Tibial nerve (tissue), 4 donors: ENCODE measurements at regions not wholly inside any gene's neighbourhood (a gene's known extent, or its start where the extent isn't known, plus 50 kb on each side); places are given as distances from the start of the nearest gene placed in this dataset.

Source experiments
- DNase-seq, 2 donors: peaks; one replicate each; pipeline ENCODE4 v3.0.0-alpha.2; 2019; ENCODE audit warnings: low spot score in 2 of 2
- H3K27ac ChIP-seq, 4 donors: fragments of 200-600 bp; sonication (generic) in 3 of 4; one replicate each; pipeline ENCODE4 v1.5.1; 2017 to 2019; ENCODE audit warnings: mild to moderate bottlenecking in 1 of 4
- H3K27me3 ChIP-seq, 2 donors: fragments of 200-600 bp; sonication (generic) in 1 of 2; one replicate each; pipeline versions ENCODE4 v1.5.1 to v1.6.0; 2017 to 2019
- H3K36me3 ChIP-seq, 3 donors: fragments of 200-600 bp; sonication (generic); one replicate each; pipeline ENCODE4 v1.5.1; 2018 to 2019
- H3K4me1 ChIP-seq, 4 donors: fragments of 200-600 bp; sonication (generic) in 3 of 4; one replicate each; pipeline ENCODE4 v1.5.1; 2017 to 2019
- H3K4me3 ChIP-seq, 4 donors: fragments of 200-600 bp; sonication (generic) in 3 of 4; one replicate each; pipeline ENCODE4 v1.5.1; 2017 to 2019; ENCODE audit warnings: mild to moderate bottlenecking in 1 of 4, moderate library complexity in 1 of 4
- H3K9me3 ChIP-seq, 4 donors: fragments of 200-600 bp; sonication (generic) in 3 of 4; one replicate each; pipeline ENCODE4 v1.5.1; 2017 to 2019
- EP300 ChIP-seq, 2 donors: sonication (generic); formaldehyde crosslinking; IDR thresholded peaks; one replicate each; pipeline ENCODE4 v1.6.1; 2017; ENCODE audit warnings: antibody characterized with exemption in 2 of 2, mild to moderate bottlenecking in 1 of 2
- POLR2A ChIP-seq, 2 donors: fragments of 450-650 bp; IDR thresholded peaks; one replicate each; pipeline ENCODE4 v1.6.1; 2017; ENCODE audit warnings: antibody characterized with exemption in 2 of 2, mild to moderate bottlenecking in 2 of 2, moderate library complexity in 2 of 2
- WGBS, 2 donors: methylation state at CpG; one replicate each; pipeline ENCODE4 v1.1.5; 2018; 5-methylcytosine and 5-hydroxymethylcytosine counted together
- TF ChIP-seq, protein P1 (sequence below), 5 experiments: fragments of 200-600 bp in 3 of 5; fragments of 450-650 bp in 2 of 5; sonication (generic) in 3 of 5; IDR thresholded peaks; one replicate each; pipeline ENCODE4 v1.5.1; 2016 to 2019; ENCODE audit warnings: antibody characterized with exemption in 5 of 5, mild to moderate bottlenecking in 3 of 5, moderate library complexity in 2 of 5

DNA sequence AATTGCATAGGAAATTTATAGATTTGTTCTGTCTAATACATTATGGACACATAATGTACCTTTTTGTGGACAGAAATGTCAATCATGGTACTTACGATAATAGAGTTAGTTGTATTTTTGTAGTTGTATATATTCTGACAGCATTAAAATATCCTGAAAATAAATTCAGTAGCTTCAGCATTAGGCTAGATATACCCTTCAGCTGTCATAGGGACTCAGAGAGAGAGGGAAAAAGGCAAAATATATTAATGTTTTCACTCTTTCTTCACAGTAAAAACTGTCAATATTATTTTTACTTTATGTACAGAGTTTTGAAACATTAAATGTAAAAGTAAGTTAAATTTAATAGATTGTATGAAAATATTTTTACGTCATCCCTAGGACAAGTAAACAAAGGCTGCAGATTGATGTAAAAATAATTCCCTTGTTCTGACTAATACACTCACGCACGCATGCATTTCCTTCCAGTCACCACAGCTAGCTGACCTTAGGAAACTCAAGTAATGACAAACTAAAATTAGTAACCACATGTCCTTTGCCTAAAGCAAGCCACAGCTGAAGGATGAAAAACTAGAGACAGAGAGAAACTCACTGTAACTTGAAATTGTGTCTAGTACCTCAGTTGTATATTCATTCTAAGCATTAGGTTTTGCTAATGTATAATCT, 104.7 kb upstream of the CARD18 start:
- WGBS, 2 donors = 30 to 31% methylated on average over 4 of the region's 4 CpGs
- no peaks in the 10 kb centered on the region for H3K4me1 ChIP-seq
- H3K27me3 ChIP-seq = no peaks in the 10 kb centered on the region
- H3K9me3 ChIP-seq = no peaks in the 10 kb centered on the region
- H3K36me3 ChIP-seq = no peaks in the 10 kb centered on the region
- no peak overlapping the region for H3K4me3 ChIP-seq
- DNase-seq = no peak
- TF ChIP-seq POLR2A (IDR thresholded peaks at IDR 0.05) (no peak), EP300 (IDR thresholded peaks at IDR 0.05) (peak; percentile 20 to 81)
- TF ChIP-seq, protein P1, sequence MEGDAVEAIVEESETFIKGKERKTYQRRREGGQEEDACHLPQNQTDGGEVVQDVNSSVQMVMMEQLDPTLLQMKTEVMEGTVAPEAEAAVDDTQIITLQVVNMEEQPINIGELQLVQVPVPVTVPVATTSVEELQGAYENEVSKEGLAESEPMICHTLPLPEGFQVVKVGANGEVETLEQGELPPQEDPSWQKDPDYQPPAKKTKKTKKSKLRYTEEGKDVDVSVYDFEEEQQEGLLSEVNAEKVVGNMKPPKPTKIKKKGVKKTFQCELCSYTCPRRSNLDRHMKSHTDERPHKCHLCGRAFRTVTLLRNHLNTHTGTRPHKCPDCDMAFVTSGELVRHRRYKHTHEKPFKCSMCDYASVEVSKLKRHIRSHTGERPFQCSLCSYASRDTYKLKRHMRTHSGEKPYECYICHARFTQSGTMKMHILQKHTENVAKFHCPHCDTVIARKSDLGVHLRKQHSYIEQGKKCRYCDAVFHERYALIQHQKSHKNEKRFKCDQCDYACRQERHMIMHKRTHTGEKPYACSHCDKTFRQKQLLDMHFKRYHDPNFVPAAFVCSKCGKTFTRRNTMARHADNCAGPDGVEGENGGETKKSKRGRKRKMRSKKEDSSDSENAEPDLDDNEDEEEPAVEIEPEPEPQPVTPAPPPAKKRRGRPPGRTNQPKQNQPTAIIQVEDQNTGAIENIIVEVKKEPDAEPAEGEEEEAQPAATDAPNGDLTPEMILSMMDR (IDR thresholded peaks at IDR 0.05) = no peak
- H3K27ac ChIP-seq = no peak overlapping the region

- no peaks in the 10 kb centered on the region for H3K4me1 ChIP-seq
- H3K36me3 ChIP-seq = no peaks in the 10 kb centered on the region
- TF ChIP-seq, protein P1 (IDR thresholded peaks at IDR 0.05) = no peak
- TF ChIP-seq EP300 (IDR thresholded peaks at IDR 0.05) (no peak), POLR2A (IDR thresholded peaks at IDR 0.05) (no peak)
- H3K27ac ChIP-seq = no peak overlapping the region
- no peak overlapping the region for H3K4me3 ChIP-seq
- WGBS, 2 donors = 87 to 93% methylated on average over 1 of the region's 1 CpG
- no peaks in the 10 kb centered on the region for H3K9me3 ChIP-seq
- no peak for DNase-seq
- no peaks in the 10 kb centered on the region for H3K27me3 ChIP-seq
These were observed 101.6 kb upstream of the CARD18 start for GRCh38 chr11:105241136-105241535.

DNA sequence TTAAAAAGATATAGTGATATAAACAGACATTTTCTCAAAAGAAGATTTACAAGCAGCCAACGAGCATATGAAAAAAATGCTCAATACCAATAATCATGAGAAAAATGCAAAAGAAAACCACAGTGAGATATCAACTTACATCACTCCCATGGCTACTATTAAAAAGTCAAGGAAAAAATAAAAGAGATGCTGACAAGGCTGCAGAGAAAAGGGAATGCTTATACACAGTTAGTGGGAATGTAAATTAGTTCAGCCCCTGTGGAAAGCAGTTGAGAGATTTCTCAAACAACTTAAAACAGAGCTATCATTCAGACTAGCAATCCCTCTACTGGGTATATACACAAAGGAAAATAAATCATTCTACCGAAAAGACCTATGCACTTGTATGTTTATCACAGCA, 97.1 kb upstream of the CARD18 start:
- TF ChIP-seq POLR2A (IDR thresholded peaks at IDR 0.05) (no peak), EP300 (IDR thresholded peaks at IDR 0.05) (no peak)
- TF ChIP-seq, protein P1 (IDR thresholded peaks at IDR 0.05) = no peak
- no peak for DNase-seq
- no peak overlapping the region for H3K27ac ChIP-seq
- H3K4me1 ChIP-seq = no peaks in the 10 kb centered on the region
- 17 to 19% methylated on average over 2 of the region's 2 CpGs for WGBS, 2 donors
- no peak overlapping the region for H3K4me3 ChIP-seq
- no peaks in the 10 kb centered on the region for H3K36me3 ChIP-seq
- H3K9me3 ChIP-seq = no peaks in the 10 kb centered on the region
- no peaks in the 10 kb centered on the region for H3K27me3 ChIP-seq

DNA sequence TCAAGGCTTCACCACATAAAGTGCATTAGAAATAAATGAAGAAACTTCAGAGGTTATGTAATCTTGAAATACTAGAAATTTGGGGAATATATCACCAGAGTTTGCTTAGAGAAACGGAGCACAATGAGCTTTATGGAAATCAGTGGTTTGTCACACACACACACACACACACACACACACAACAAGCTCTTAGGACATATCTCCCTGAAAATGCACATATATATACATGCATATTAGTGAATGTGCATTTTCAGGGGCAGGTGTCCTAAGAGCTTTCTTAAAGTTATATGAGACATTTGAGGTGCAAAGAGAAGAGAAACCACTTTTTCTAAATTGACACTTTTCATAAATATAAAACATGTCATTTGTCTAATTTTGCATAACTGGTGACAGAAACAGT, 93.7 kb upstream of the CARD18 start:
- no peak overlapping the region for H3K4me3 ChIP-seq
- WGBS, 2 donors = 82 to 89% methylated on average over 1 of the region's 1 CpG
- no peak for DNase-seq
- H3K27me3 ChIP-seq = no peaks in the 10 kb centered on the region
- H3K9me3 ChIP-seq = no peaks in the 10 kb centered on the region
- no peaks in the 10 kb centered on the region for H3K4me1 ChIP-seq
- no peak overlapping the region for H3K27ac ChIP-seq
- TF ChIP-seq EP300 (IDR thresholded peaks at IDR 0.05) = no peak
- TF ChIP-seq, protein P1 (IDR thresholded peaks at IDR 0.05) = no peak
- TF ChIP-seq POLR2A (IDR thresholded peaks at IDR 0.05) = no peak
- no peaks in the 10 kb centered on the region for H3K36me3 ChIP-seq

DNA sequence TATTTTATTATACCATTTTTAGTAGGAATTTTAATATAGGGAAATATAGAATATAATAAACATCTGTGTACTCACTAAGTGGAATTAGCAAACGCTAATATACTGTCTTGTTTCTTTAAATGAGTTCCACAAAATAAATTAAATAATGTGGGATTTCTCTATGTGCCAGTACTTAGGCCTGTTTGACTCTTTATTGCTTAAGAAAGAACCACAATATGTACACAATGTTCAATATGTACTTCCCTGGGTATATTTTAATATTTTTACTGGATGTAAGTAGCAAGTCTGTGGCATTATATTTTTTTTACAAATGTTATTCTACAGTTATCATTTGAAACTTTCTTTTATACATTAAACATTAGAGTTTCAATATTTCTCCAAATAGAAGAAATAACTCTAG, 92.5 kb upstream of the CARD18 start:
- Histone ChIP-seq H3K27ac (no peak overlapping the region), H3K27me3 (no peaks in the 10 kb centered on the region), H3K9me3 (no peaks in the 10 kb centered on the region), H3K4me1 (no peaks in the 10 kb centered on the region), H3K36me3 (no peaks in the 10 kb centered on the region), H3K4me3 (no peak overlapping the region)
- WGBS, 2 donors = 90 to 95% methylated on average over 1 of the region's 1 CpG
- no peak for TF ChIP-seq EP300 (IDR thresholded peaks at IDR 0.05)
- TF ChIP-seq, protein P1 (IDR thresholded peaks at IDR 0.05) = no peak
- no peak for TF ChIP-seq POLR2A (IDR thresholded peaks at IDR 0.05)
- no peak for DNase-seq
